ENCODE measurements at regions not wholly inside any gene's neighbourhood (a gene's known extent, or its start where the extent isn't known, plus 50 kb on each side); places are given as distances from the start of the nearest gene placed in this dataset.

- no peak for TF ChIP-seq CTCF (IDR thresholded peaks at IDR 0.05)
- no peak for TF ChIP-seq POLR2A (IDR thresholded peaks at IDR 0.05)
Measured at GRCh38 chr16:22635357-22635761, 124.7 kb downstream of the NPIPB5 start.
